Liver (tissue), 8 donors: ENCODE measurements at regions not wholly inside any gene's neighbourhood (a gene's known extent, or its start where the extent isn't known, plus 50 kb on each side); places are given as distances from the start of the nearest gene placed in this dataset.

Experiments used
- DNase-seq: peaks from one replicate; pipeline ENCODE4 v3.0.0-alpha.2; 2017; ENCODE audit warnings: low spot score
- H3K27ac ChIP-seq, 2 donors: one replicate each; pipeline ENCODE4 v1.7.0; 2013; ENCODE audit warnings: inconsistent platforms in 2 of 2, low read length in 2 of 2, control low read depth in 1 of 2, low read depth in 1 of 2, mild to moderate bottlenecking in 1 of 2
- H3K27me3 ChIP-seq, 4 donors: one replicate each; pipeline versions ENCODE4 v1.6.1 to v1.7.0; 2013; ENCODE audit warnings: low read length in 3 of 4, inconsistent platforms in 1 of 4, mild to moderate bottlenecking in 1 of 4, moderate library complexity in 1 of 4; ENCODE audit not compliant: control insufficient read depth in 4 of 4, insufficient read depth in 4 of 4
- H3K36me3 ChIP-seq, 4 donors: one replicate each; pipeline versions ENCODE4 v1.6.1 to v1.7.0; 2013; ENCODE audit warnings: low read length in 3 of 4, mild to moderate bottlenecking in 3 of 4, low read depth in 1 of 4, moderate library complexity in 1 of 4; ENCODE audit not compliant: control insufficient read depth in 4 of 4, insufficient read depth in 3 of 4
- H3K4me1 ChIP-seq, 4 donors: one replicate each; pipeline versions ENCODE4 v1.6.1 to v1.7.0; 2013; ENCODE audit warnings: low read length in 3 of 4, mild to moderate bottlenecking in 3 of 4, moderate library complexity in 1 of 4; ENCODE audit not compliant: control insufficient read depth in 4 of 4, insufficient read depth in 4 of 4
- H3K4me3 ChIP-seq, 3 donors: one replicate each; pipeline versions ENCODE4 v1.6.1 to v1.7.0; 2013; ENCODE audit warnings: low read length in 3 of 3, control low read depth in 1 of 3, low read depth in 1 of 3, mild to moderate bottlenecking in 1 of 3
- H3K9ac ChIP-seq, 2 donors: one replicate each; pipeline ENCODE4 v1.7.0; 2013; ENCODE audit warnings: low read length in 2 of 2, mild to moderate bottlenecking in 2 of 2, moderate library complexity in 2 of 2, control low read depth in 1 of 2, low read depth in 1 of 2
- H3K9me3 ChIP-seq, 4 donors: one replicate each; pipeline versions ENCODE4 v1.6.1 to v1.7.0; 2013; ENCODE audit warnings: low read length in 3 of 4; ENCODE audit not compliant: control insufficient read depth in 4 of 4
- ATF3 ChIP-seq: IDR thresholded peaks from 2 replicates; pipeline ENCODE4 v1.6.1; 2016; ENCODE audit warnings: antibody characterized with exemption
- EGR1 ChIP-seq, 2 donors: IDR thresholded peaks; 2 replicates each; pipeline ENCODE4 v1.6.1; 2016 to 2018; ENCODE audit warnings: antibody characterized with exemption in 2 of 2, low read depth in 2 of 2
- FOXA1 ChIP-seq: IDR thresholded peaks from 2 replicates; pipeline ENCODE4 v1.6.1; 2016; ENCODE audit warnings: antibody characterized with exemption
- FOXA2 ChIP-seq: IDR thresholded peaks from 2 replicates; pipeline ENCODE4 v1.6.1; 2016; ENCODE audit warnings: antibody characterized with exemption
- GABPA ChIP-seq, 2 donors: IDR thresholded peaks in 1 of 2; conservative IDR thresholded peaks in 1 of 2; 2 replicates each; pipeline ENCODE4 v1.6.1; 2016; ENCODE audit warnings: antibody characterized with exemption in 2 of 2, mild to moderate bottlenecking in 1 of 2, moderate library complexity in 1 of 2
- HNF4A ChIP-seq, 2 donors: conservative IDR thresholded peaks; 2 replicates each; pipeline ENCODE4 v1.6.1; 2016; ENCODE audit warnings: antibody characterized with exemption in 2 of 2, mild to moderate bottlenecking in 2 of 2
- HNF4G ChIP-seq: IDR thresholded peaks from 2 replicates; pipeline ENCODE4 v1.6.1; 2016; ENCODE audit warnings: antibody characterized with exemption
- JUND ChIP-seq, 2 donors: IDR thresholded peaks; 2 replicates each; pipeline ENCODE4 v1.6.1; 2016; ENCODE audit warnings: antibody characterized with exemption in 2 of 2
- NR2F2 ChIP-seq: IDR thresholded peaks from 2 replicates; pipeline ENCODE4 v1.6.1; 2016; ENCODE audit warnings: antibody characterized with exemption
- RAD21 ChIP-seq, 2 donors: IDR thresholded peaks; 2 replicates each; pipeline ENCODE4 v1.6.1; 2016; ENCODE audit warnings: antibody characterized with exemption in 2 of 2, mild to moderate bottlenecking in 2 of 2
- REST ChIP-seq: IDR thresholded peaks from 2 replicates; pipeline ENCODE4 v1.6.1; 2016; ENCODE audit warnings: antibody characterized with exemption, mild to moderate bottlenecking
- RXRA ChIP-seq, 2 donors: IDR thresholded peaks; 2 replicates each; pipeline ENCODE4 v1.6.1; 2017 to 2018; ENCODE audit warnings: antibody characterized with exemption in 2 of 2, mild to moderate bottlenecking in 1 of 2
- SP1 ChIP-seq: IDR thresholded peaks from 2 replicates; pipeline ENCODE4 v1.6.1; 2018; ENCODE audit warnings: antibody characterized with exemption, mild to moderate bottlenecking
- TAF1 ChIP-seq: conservative IDR thresholded peaks from 2 replicates; pipeline ENCODE4 v1.6.1; 2016; ENCODE audit warnings: antibody characterized with exemption, mild to moderate bottlenecking
- YY1 ChIP-seq: IDR thresholded peaks from 2 replicates; pipeline ENCODE4 v1.6.1; 2016; ENCODE audit warnings: antibody characterized with exemption, mild to moderate bottlenecking
- ZBTB33 ChIP-seq: IDR thresholded peaks from 2 replicates; pipeline ENCODE4 v1.6.1; 2016; ENCODE audit warnings: antibody characterized with exemption
- WGBS: extraction: QIAGEN DNeasy Blood & Tissue Kit; methylation state at CpG from one replicate; pipeline ENCODE4 v1.1.7; 2013; 5-methylcytosine and 5-hydroxymethylcytosine counted together
- TF ChIP-seq, protein P1 (sequence below): IDR thresholded peaks from 2 replicates; pipeline ENCODE4 v1.6.1; 2016; ENCODE audit warnings: antibody characterized with exemption
- TF ChIP-seq, protein P2 (sequence below): fragments of 150-350 bp; IDR thresholded peaks from 2 replicates; pipeline ENCODE4 v1.5.1; 2017; ENCODE audit warnings: improper control_type of control experiment, low read depth, low read length; ENCODE audit not compliant: missing input control
- donor health status: healthy.
- donor health status: healthy.
- donor health status: healthy.
- donor health status: healthy.
- donor health status: healthy.

DNA sequence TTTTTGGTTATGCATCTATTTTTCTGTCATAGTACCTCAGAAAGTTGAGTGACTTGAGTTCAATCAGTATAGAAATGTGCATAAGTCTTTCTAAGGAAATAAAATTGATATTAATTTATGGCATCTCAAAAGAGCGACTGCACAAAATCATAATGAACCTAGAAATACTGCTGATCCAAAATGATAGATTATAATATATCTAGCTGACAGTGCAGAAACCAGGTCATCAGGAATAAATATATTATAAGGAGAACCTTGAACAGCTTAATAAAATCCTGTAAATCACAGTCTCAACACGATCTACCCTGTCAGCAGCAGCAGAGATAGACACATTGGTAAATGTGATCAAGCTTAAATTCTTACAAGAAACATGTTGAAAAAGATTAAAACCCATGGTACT, 1106.6 kb upstream of the CDH18 start:
- no peaks in the 10 kb centered on the region for H3K9me3 ChIP-seq
- H3K9ac ChIP-seq = no peak overlapping the region
- H3K27me3 ChIP-seq = no peaks in the 10 kb centered on the region
- DNase-seq = no peak
- no peak for TF ChIP-seq HNF4A (conservative IDR thresholded peaks at IDR 0.05)
- TF ChIP-seq ZBTB33 = no peak
- no peak for TF ChIP-seq RAD21 (IDR thresholded peaks at IDR 0.05)
- TF ChIP-seq GABPA (IDR thresholded peaks at IDR 0.05 in 1 of 2, conservative IDR thresholded peaks at IDR 0.05 in 1 of 2) = no peak
- no peak for TF ChIP-seq SP1
- TF ChIP-seq, protein P1, sequence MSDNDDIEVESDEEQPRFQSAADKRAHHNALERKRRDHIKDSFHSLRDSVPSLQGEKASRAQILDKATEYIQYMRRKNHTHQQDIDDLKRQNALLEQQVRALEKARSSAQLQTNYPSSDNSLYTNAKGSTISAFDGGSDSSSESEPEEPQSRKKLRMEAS = no peak
- no peak for TF ChIP-seq ATF3
- no peak for TF ChIP-seq HNF4G
- no peak for TF ChIP-seq YY1
- no peak for TF ChIP-seq FOXA2
- no peak for TF ChIP-seq REST
- TF ChIP-seq JUND (IDR thresholded peaks at IDR 0.05) = no peak
- TF ChIP-seq EGR1 (IDR thresholded peaks at IDR 0.05; ENCODE audit: low read depth in 2 of 2) = no peak
- TF ChIP-seq TAF1 = no peak
- TF ChIP-seq FOXA1 = no peak
- TF ChIP-seq RXRA (IDR thresholded peaks at IDR 0.05) = no peak
- TF ChIP-seq NR2F2 = no peak
- TF ChIP-seq, protein P2, sequence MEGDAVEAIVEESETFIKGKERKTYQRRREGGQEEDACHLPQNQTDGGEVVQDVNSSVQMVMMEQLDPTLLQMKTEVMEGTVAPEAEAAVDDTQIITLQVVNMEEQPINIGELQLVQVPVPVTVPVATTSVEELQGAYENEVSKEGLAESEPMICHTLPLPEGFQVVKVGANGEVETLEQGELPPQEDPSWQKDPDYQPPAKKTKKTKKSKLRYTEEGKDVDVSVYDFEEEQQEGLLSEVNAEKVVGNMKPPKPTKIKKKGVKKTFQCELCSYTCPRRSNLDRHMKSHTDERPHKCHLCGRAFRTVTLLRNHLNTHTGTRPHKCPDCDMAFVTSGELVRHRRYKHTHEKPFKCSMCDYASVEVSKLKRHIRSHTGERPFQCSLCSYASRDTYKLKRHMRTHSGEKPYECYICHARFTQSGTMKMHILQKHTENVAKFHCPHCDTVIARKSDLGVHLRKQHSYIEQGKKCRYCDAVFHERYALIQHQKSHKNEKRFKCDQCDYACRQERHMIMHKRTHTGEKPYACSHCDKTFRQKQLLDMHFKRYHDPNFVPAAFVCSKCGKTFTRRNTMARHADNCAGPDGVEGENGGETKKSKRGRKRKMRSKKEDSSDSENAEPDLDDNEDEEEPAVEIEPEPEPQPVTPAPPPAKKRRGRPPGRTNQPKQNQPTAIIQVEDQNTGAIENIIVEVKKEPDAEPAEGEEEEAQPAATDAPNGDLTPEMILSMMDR = no peak
- H3K4me3 ChIP-seq = no peak overlapping the region
- no peaks in the 10 kb centered on the region for H3K36me3 ChIP-seq
- no peaks in the 10 kb centered on the region for H3K4me1 ChIP-seq
- no peak overlapping the region for H3K27ac ChIP-seq
- WGBS = 78% methylated on average over 2 of the region's 2 CpGs

GRCh38 chr5:21087766-21088165, 1099.8 kb upstream of the CDH18 start:
- no peak overlapping the region for H3K27ac ChIP-seq
- H3K9ac ChIP-seq = no peak overlapping the region
- H3K4me1 ChIP-seq = no peaks in the 10 kb centered on the region
- no peaks in the 10 kb centered on the region for H3K9me3 ChIP-seq
- H3K27me3 ChIP-seq = no peaks in the 10 kb centered on the region
- DNase-seq = no peak
- no peak overlapping the region for H3K4me3 ChIP-seq
- WGBS = 64% methylated on average over 1 of the region's 1 CpG
- H3K36me3 ChIP-seq = no peaks in the 10 kb centered on the region
- no peak for TF ChIP-seq EGR1 (IDR thresholded peaks at IDR 0.05; ENCODE audit: low read depth in 2 of 2)
- TF ChIP-seq NR2F2 = no peak
- TF ChIP-seq ZBTB33 = no peak
- no peak for TF ChIP-seq RAD21 (IDR thresholded peaks at IDR 0.05)
- TF ChIP-seq, protein P1 = no peak
- TF ChIP-seq GABPA (IDR thresholded peaks at IDR 0.05 in 1 of 2, conservative IDR thresholded peaks at IDR 0.05 in 1 of 2) = no peak
- TF ChIP-seq TAF1 = no peak
- TF ChIP-seq, protein P2 = no peak
